ENCODE measurements at regions not wholly inside any gene's neighbourhood (a gene's known extent, or its start where the extent isn't known, plus 50 kb on each side); places are given as distances from the start of the nearest gene placed in this dataset.

DNA sequence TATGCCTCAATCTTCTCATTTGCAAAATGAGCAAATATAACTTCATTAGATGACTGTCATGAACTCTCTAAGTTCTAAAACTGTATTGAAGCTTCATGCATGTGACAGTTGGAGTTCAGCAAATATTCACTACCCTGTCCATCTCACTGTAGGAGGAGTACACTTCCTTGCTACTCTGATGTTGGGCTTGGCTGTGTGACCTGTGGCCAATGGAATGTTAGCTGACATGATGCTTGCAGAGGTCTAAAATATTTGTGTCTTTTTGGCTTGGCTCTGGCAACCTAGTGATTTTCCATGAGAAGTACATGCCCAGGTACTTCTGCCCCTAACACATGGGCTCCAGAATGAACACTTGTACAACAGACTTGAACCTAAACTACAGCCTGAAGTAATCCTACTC is 203.1 kb upstream of the ANKH start:
- no peak for DNase-seq

DNA sequence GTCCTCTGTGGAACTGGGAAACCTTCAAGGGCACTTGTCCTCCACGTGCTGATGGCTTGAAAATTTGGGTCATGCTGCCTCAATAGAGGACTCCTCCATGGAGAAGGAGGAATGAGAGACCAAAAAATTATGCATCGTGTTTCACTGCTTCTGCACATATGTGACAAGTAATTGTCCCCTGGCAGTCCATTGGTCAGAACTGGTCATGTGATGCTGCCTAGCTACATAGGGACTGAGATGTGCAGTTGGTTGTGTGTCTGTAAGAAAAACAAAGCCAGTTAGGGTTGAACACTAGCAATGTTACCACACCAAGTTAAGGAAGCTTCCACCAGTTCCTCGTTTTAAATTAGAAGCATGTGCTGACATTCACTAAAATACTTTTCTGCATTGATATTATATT is 201.9 kb upstream of the ANKH start:
- no peak for DNase-seq

DNA sequence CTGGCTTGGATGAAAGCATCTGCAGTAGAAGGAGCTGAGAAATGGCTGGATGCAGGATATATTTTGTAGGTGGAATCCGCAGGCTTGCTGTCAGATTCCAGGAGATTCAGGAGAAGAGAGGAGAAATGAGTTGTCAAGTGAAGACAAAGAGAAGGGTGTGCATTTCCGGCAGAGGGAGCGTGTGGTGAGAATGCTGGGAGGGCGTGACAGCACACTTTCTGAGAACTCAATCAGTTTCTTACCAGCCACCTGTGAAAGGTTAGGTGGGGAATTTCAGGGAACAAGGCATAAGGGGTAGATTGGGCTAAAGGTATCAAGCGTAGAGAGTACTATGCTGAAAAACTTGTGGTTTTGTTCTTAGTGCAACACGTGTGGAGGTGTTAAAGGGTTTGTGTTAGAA is 199.3 kb upstream of the ANKH start:
- DNase-seq: no peak

DNA sequence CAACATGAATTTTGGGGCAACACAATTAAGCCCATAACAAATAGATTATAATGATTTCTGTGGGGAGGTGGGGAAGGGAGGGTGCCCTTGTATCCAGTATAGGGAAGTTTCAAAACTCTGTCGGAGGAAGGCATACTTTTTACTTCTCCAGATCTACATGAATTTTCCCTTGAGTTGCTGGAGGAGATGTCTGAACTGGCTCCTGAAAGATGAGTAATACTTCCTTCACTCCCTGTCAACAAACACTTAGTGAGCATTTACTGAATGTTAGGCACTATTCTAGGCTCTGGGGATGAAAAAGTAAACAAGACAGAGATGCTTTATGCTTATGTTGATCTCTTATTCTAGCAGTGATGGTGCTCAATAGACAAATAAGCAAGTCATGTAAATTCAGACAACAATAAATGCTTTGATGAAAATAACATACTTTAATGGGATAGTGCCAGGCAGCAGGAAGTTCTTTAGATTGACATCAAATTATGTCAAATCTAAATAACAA is 197.9 kb upstream of the ANKH start:
- DNase-seq: no peak

DNA sequence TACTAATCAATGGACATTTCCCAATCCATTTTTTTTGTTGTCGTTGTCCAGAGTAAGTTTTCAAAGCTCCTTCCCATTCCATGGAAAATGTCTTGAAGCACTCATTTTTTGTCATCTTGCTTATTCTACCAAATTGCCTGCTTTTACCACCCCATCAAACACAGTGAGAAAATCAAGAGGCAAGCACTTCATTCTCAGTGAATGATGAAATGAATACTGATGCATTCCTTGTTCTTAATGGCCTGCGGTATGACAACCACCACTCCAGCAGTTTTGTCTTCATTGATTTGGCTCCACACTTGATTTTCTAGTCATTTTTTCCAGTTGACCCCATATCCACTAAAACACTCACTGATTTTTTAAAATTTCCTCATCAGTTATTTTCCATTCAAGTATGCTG is 193.5 kb upstream of the ANKH start:
- no peak for DNase-seq

DNA sequence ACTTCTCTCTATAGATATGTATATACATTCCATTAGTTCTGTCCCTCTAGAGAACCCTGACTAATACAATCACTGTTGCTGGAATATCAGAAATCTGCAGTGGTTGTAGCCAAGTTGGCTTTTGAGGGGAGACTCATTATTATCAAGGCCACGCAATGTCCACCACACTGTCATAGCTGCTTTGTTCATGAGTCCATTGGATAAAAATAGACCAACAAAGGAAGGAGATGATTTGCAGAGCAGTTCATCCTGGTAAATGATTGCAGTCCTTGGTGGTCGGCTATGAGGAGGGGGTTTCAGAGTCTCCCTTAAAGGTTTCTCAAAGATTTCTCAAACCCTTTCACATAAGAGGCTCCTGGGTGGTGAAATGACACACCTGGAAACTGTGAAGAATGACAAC is 192.8 kb upstream of the ANKH start:
- no peak for DNase-seq

DNA sequence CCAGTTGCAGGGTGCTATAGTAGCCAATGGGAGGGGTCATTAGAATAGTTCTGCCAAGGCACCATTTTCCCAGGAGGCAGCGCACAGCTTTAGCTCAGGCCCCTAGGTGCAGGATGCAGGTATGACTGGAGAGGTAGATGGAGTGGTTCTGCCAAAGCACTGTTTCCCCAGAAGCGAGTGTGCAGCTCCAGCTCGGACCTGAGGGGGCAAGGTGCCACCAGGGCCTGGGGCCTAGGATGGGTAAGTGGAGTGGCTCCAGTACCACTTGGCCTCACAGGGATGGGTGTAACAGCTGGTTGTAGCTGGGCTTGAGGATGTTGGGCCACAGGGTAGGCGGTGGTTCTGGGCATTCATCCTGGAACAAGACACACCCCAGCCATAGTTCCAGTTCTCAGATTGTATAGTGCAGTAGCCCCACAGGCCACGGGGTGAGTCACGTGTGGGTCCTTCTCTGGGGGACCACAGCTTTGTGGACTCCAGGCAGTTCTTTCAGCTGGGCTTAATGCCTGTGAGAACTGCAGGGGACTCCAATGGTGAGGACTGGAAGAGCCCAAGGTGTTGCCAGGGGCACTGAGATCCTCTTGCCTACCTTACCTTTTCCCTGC is 185.5 kb upstream of the ANKH start:
- DNase-seq: no peak

DNA sequence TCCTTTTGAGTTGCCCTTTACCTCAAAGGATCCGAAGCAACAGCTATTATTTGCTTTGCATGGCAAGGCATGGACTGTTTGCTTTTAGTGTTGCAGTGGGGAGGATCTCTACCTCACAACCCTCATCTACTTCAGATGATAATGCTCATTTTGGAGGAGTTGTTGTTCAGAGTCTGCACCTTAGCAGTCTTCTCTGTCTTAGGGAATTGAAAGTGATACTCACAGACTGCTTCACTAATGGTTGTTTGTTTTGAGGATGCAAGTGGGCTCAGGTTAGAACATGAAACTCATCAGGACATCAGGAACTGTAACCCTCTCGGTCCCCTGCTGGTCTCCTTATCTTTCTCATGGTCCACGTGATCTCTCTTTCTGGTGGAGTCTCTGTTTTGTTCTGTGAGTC is 172.9 kb upstream of the ANKH start:
- no peak for DNase-seq

DNA sequence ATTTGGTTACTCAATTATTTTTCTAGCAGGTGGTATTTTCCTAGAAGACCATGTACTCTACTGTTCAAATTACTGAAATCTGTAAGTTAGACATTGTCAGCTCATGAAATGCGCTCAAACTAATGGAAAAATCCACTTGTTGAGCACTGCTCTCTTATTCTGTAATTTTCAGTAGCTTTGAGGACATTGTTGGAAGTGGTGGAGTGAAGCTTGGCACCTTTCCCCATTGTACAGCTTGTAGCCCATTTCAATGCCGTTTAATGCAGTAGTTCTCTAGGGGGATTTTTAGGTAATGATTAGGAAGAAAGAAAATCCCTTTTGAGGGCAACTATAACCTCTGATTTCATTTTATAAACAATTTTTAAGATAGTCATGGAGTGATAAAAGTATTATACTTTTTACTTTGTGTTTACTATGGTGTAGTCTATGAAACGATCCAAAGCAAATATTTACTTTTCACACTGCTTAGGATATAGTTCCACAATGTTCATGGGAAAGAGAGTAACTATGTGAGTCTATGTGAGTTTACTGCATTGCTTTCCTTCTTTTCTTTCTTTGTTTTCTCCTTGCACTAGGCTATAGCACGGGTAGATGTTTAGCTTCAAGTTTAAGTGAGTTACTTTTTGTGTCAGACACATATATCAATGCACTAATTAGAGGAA is 165.8 kb upstream of the ANKH start:
- DNase-seq: no peak

DNA sequence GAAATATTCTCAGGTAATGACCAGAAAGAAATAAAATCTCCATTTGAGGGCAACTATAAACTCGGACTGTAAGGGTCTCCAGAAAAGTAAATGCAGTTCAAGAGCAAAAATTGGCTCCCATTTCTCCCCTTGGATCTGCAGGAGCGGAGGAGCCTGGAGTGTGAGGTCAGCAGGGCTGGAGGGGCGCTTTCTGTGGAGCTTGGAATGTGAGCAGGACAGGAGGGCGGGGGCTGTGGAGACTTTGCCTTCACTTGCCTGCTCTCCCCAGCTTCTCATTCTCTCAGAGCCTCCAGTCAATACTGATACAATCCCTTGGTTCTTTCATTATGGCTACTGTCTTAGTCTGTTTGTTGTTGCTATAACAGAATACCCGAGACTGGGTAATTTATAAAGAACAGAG is 162.8 kb upstream of the ANKH start:
- DNase-seq: no peak

DNA sequence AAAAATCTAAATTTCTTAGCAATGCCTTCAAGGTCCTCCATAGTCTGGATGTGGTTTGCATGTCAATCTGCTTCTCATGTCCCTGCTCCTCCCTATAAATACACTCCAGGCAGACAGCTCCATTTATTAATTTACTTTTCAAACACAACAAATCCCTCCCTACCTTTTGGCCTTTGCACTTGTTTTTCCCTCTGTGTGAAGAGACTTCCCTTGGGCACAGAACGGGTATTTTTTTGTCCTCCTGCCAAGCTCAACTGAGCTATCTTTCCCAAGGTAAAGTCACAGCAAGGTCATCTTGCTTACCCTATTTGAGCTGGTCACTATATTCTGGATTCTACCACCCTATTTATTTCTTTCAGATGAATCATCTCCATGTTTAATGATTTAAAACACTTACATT is 159.6 kb upstream of the ANKH start:
- no peak for DNase-seq

DNA sequence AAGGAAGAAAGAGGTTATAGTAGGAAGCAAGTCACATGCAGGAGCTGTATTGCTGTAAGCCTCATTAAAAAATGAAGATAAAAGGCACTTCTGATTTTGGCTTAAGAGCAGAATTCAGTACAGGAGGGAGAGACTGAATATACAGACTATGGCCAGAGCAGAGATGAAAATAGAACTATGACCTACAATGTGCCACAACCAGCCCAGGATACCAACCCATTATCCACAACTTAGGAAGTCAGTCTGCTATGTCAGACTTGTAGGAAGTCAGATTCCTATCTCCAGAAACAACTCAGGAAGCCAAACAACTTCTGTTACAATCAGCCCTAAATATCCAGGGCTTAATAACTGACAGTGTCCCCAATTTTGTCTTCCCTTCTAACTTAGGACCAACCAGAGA is 156.2 kb upstream of the ANKH start:
- no peak for DNase-seq

DNA sequence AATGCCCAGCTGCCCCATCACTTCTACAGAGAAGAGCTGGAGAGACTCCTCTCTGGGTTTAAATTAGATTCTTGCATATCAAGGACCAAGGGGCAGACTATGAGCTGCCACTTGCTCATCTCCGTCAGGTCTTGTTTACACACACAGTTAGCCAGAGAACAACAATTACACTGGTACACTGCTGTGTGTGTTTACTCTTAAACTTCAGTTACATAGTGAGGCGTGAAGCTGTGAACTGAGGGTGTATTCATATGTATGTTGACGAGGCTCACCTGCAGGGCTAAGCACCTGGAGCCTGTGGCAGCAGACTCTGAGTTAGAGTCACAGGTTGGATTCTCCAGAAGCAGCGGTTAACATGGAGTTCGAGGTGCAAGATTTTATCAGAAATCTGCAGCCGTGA is 155.4 kb upstream of the ANKH start:
- DNase-seq: peak; percentile 66

DNA sequence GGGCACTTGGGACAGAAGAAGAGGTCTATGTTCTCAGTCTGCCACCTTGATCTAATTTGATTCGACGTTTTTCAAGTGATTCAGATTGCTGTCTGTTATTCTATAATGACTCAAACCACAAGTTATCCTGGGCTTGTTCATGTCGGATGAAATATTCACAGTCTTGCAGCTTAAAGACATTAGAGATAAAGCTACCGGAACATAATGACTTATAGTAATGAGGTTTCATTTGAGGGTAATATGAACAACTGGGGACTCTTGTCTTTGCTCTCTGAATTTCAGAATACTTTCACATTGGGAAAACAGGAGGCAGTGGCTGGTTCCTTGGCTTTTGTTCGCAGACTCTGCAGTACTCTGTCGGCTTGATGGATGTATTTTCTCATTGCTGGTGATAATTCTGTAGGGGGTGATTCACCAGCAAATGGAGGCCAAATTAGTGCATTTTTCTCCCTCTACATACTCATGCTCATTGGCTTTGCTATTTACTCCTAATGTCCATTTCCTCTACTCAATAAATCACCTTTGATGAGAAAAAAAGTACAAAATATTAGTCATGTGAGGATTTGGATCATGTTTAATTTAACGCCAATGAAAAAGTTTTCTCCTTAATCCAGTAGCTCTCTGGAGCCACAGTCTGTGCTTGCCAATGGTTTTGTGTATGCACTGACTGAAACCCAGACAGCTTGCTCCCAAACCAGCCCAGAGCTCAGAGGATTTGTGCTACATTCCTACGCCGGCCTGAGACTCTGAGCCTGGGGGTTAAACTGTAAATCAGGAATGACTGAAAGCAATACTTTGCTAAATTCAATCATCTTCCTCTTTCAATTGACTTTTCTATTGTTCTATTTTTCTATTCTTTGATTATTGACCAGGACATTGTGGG is 154.7 kb upstream of the ANKH start:
- DNase-seq: no peak

DNA sequence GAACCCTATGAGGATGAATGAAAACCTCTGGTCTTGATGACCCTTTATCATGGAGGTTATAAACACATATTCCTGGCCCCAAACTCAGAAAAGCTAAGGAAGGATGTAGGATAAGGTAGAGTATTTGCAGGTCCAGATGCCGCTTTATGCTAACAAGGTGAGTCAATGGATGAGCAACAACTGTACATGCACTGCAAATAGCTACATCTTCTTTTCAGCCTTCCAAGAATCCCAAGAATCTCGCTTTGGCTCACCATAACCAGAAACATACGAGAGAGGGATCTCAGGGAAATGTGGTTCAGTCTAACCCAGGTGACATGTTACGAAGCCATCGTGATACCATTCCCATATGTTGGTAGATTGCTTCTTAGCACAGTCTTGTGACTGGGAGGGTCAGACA is 152.3 kb upstream of the ANKH start:
- no peak for DNase-seq

DNA sequence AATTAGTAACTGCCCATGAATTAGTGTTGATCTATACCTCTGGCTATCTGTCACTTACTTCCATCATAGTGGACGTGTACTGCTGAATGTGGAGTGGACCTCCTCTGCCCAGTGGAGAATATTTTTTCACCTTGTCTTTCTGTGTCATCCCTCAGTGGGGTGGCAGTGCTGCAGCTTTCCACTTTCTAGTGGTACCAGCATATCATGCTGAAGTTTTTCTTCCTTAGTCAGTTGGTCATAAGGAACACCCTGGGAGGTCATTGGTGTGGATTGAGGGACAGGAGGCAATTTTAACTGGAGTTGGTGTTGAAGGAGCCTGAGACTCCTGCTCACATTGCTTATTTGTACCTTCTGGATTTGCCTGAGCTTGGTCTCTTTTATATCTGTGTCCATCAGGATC is 151.7 kb upstream of the ANKH start:
- no peak for DNase-seq

DNA sequence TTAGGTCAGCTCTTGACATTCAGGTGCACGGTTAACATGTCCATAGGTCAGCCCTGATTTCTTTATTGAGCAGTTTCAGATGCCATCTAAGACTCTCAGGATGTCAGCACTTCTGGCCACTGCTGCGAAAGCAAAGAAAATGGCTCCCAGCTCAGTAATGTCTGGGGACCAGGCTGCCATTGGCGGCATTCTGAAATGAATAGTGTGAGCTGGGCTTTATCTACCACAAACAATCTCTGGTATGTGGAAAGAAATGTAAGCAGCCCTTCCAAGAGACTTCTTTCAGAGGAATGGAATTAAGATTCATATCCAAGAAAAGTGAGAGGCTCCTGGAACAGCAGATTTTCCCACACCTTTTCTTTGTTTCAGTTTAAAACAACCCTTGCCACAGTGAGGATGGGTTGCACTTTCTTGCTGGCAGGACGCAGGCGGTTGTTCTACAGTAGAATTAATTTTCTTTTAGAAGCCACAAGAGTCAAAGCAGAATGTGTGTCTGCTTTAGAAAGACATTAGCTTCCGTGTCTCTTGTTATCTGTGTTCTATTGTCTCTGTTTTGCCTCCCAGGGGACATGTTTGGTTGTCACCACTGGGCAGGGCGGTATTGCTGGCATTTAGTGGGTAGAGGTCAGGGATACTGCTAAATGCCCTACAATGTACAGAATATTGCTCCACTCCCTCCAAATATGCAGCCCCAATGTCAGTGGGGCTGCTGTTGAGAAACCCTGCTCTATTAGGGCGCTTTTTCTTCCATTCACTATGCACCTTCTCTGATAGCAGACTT is 149.9 kb upstream of the ANKH start:
- DNase-seq: no peak

DNA sequence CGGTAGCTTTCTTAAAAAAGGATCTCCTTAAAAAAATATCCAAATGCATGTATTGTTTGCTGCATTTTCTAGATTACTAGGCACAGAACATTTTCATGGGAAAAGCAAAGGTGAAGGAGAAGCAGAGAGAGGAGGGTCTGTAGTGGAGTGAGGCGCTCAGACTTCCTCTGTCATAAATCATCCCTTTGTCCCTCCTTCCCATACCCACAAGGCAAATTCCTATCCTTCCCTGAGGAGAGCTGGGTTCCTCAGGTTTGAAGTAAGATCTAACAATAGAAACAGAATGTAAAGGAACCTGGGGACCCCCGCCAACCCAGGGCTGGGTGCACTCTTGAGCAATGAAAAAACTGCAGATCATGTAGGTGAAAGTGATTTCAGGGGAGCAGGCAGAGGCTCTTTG is 149.2 kb upstream of the ANKH start:
- no peak for DNase-seq

DNA sequence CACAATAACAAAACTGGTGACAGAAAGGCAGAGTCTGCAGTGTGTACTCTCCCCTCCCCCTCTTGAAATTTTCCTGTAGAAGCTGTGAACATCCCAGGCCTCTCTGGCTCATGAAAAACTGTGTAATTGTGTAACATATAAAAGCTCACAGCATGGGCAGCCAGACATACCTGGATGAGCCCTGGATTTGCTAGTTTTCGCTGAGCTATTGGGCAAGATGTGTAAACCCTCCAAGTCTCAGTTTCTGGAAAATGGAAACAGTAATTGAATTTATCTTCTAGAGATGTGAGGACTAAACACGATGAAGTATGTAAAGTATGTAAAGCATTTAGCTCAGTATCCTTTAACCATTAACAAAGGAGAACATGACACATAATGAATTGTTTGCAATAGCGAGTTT is 143.2 kb upstream of the ANKH start:
- DNase-seq: no peak

DNA sequence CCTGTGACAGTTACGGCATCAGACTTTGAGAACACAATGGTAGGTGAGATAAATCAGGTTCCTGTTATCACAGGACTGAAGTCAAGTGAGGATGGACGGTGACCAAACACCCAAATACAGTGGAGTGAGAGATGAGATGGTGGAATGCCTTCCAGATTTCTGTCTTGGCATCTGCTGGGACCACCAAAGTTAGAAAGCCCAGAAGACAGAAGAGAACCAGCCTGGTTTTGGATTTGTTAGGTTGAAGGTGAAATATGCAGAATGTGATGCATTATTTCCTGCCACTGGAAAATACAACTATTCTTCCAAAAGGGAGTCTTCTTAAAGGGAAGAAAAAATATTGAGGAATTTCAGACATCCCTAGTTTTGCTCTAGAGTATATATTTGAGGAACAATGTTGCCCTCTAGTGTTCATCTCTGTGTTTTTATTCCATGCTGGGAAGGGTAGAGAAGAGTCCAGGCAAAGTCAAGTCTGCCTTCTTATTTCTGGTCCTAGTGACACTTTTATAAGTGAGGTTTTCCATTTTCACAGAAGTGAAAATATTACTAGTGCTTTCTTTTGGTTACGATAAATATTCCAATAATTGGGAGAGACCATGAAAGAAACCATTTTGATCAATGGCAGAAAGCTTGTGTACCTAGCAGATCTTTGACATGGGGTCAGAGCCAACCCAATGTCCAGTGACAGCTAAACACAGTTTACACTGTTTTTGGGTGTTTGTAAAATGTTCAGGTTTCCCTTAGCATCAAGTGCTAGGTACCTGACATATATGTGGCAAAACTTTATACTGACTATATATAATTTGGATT is 142.3 kb upstream of the ANKH start:
- peak; percentile 53 for DNase-seq

DNA sequence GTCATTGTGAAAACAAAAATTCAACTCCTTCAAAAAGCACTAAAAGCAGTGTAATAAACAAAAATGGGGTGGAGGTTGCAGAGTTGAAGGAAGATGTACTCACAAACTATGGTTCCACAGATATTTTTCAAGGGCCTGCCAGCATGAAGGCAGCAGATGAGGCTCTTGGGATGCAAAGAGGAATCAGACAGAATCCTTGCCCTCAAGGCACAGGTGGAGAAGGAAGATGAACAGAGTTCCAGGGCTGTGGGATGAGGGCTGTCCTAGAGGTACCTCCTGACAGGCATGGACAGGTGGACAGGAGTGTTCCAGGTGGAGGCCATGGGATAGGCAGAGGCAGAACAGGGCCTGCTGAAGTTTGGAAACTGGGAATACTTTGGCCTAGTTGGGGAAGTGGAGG is 140.5 kb upstream of the ANKH start:
- no peak for DNase-seq

DNA sequence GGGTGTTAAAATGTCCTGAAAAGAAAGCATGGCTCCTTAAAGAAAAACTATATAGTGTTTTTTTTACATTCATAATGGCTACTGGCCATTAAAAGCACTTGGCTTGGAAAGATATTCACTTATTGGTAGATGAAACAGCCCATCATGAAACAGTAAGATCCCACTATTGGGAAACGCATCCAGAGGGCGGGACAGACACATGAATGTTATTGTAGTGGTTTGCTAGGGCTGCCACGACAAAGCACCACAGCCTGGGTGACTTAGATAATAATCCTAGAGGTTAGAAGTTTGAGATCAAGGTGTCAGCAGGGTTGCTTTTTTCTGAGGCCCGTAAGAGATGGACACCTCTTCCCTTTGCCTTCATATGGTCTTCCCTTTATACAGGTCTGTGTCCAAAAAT is 139.4 kb upstream of the ANKH start:
- DNase-seq: no peak

All from COR-L47 (cell line).